ENCODE measurements at regions not wholly inside any gene's neighbourhood (a gene's known extent, or its start where the extent isn't known, plus 50 kb on each side); places are given as distances from the start of the nearest gene placed in this dataset.

GRCh38 chr7:88681682-88682081 is 77.8 kb upstream of the ZNF804B start:
- DNase-seq (ENCODE audit: low read depth) = no peak
- H3K4me3 ChIP-seq (ENCODE audit: low read depth, low read length) = no peak overlapping the region
- TF ChIP-seq, protein P1, sequence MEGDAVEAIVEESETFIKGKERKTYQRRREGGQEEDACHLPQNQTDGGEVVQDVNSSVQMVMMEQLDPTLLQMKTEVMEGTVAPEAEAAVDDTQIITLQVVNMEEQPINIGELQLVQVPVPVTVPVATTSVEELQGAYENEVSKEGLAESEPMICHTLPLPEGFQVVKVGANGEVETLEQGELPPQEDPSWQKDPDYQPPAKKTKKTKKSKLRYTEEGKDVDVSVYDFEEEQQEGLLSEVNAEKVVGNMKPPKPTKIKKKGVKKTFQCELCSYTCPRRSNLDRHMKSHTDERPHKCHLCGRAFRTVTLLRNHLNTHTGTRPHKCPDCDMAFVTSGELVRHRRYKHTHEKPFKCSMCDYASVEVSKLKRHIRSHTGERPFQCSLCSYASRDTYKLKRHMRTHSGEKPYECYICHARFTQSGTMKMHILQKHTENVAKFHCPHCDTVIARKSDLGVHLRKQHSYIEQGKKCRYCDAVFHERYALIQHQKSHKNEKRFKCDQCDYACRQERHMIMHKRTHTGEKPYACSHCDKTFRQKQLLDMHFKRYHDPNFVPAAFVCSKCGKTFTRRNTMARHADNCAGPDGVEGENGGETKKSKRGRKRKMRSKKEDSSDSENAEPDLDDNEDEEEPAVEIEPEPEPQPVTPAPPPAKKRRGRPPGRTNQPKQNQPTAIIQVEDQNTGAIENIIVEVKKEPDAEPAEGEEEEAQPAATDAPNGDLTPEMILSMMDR (IDR thresholded peaks at IDR 0.05; ENCODE audit: low read depth, low read length, missing control alignments) = no peak

DNA sequence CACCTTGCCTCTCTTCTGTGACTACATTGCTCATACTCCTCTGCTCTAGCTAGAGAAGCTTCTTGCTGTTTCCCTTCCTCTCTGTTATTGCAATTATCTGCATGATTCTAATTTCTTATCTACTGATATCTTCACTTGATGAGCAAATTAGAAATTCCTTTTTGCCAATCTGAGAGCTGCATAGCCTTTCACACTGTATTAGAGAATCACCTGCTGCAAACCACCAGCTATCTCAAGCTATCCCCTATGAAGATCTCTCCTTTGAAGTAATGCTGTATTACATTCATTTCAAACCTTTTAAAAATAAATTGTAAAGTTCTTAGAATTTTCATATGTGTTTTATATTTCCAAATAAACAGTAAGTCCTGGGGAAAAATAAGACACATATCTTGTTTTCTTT is 89.0 kb upstream of the ZNF804B start:
- no peak for DNase-seq (ENCODE audit: low read depth)
- H3K4me3 ChIP-seq (ENCODE audit: low read depth, low read length) = no peak overlapping the region
- TF ChIP-seq, protein P1 (IDR thresholded peaks at IDR 0.05; ENCODE audit: low read depth, low read length, missing control alignments) = no peak

DNA sequence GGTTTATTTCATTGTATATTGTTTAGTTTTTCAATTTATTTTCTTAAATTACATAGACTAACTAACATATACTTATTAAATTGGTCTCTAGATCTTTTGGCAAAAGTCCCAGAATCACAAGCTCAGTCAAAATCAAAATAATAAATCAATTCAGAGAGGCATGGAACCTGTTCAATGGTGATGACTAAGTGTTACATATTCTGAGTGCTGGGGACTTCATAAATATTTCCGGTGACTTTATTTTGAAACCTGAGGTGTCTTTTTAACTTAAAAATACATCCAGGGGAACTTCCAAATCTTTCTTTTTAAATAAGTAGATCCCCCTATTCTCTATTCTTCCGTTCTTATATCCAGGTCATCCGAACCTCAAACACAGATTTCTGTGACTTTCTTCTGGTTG is 89.6 kb upstream of the ZNF804B start:
- DNase-seq (ENCODE audit: low read depth) = no peak
- H3K4me3 ChIP-seq (ENCODE audit: low read depth, low read length) = no peak overlapping the region
- TF ChIP-seq, protein P1 (IDR thresholded peaks at IDR 0.05; ENCODE audit: low read depth, low read length, missing control alignments) = no peak

GRCh38 chr7:88668591-88668990 is 90.9 kb upstream of the ZNF804B start:
- TF ChIP-seq, protein P1 (IDR thresholded peaks at IDR 0.05; ENCODE audit: low read depth, low read length, missing control alignments) = no peak
- DNase-seq (ENCODE audit: low read depth) = no peak
- H3K4me3 ChIP-seq (ENCODE audit: low read depth, low read length) = no peak overlapping the region

GRCh38 chr7:88666626-88667025 is 92.9 kb upstream of the ZNF804B start:
- H3K4me3 ChIP-seq (ENCODE audit: low read depth, low read length) = no peak overlapping the region
- DNase-seq (ENCODE audit: low read depth) = no peak
- TF ChIP-seq, protein P1 (IDR thresholded peaks at IDR 0.05; ENCODE audit: low read depth, low read length, missing control alignments) = no peak

GRCh38 chr7:88665892-88666514 is 93.5 kb upstream of the ZNF804B start:
- no peak overlapping the region for H3K4me3 ChIP-seq (ENCODE audit: low read depth, low read length)
- TF ChIP-seq, protein P1 (IDR thresholded peaks at IDR 0.05; ENCODE audit: low read depth, low read length, missing control alignments) = no peak
- no peak for DNase-seq (ENCODE audit: low read depth)

- DNase-seq (ENCODE audit: low read depth) = no peak
- TF ChIP-seq, protein P1 (IDR thresholded peaks at IDR 0.05; ENCODE audit: low read depth, low read length, missing control alignments) = no peak
- H3K4me3 ChIP-seq (ENCODE audit: low read depth, low read length) = no peak overlapping the region
Observed at GRCh38 chr7:88664630-88665233, 94.8 kb upstream of the ZNF804B start.

Data from GM12864 (cell line).